Peyer's patch (tissue), 4 donors: ENCODE measurements at regions not wholly inside any gene's neighbourhood (a gene's known extent, or its start where the extent isn't known, plus 50 kb on each side); places are given as distances from the start of the nearest gene placed in this dataset.

Experiments
- POLR2A ChIP-seq, 2 donors: fragments of 450-650 bp; IDR thresholded peaks; one replicate each; pipeline ENCODE4 v1.5.1; 2017; ENCODE audit warnings: antibody characterized with exemption in 2 of 2, mild to moderate bottlenecking in 2 of 2, moderate library complexity in 2 of 2
- TF ChIP-seq, protein P1 (sequence below), 6 experiments: fragments of 450-650 bp in 4 of 6; fragments of 200-600 bp in 2 of 6; sonication (generic) in 1 of 6; IDR thresholded peaks; one replicate each; pipeline ENCODE4 v1.5.1; 2017 to 2019; ENCODE audit warnings: antibody characterized with exemption in 6 of 6, mild to moderate bottlenecking in 3 of 6, moderate library complexity in 1 of 6

DNA sequence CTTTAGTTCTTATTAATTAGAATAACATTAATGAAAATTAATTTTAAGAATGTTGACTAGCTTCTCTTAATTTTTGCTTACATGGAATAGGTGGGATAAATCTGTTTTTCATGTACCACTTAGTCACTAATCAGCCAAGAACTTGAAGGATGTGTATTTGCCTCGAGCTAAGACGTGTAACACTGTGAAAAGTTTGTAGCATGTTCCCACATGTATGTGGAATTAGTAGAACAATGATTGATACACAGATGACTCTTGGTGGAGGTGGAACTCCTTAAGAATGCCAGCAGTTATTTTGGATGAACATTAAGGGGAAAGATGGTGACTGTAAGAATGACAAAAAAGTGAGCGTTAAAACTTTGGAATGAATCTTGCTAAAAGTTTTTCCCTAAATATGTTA, 435.7 kb upstream of the MDGA2 start:
- TF ChIP-seq, protein P1, sequence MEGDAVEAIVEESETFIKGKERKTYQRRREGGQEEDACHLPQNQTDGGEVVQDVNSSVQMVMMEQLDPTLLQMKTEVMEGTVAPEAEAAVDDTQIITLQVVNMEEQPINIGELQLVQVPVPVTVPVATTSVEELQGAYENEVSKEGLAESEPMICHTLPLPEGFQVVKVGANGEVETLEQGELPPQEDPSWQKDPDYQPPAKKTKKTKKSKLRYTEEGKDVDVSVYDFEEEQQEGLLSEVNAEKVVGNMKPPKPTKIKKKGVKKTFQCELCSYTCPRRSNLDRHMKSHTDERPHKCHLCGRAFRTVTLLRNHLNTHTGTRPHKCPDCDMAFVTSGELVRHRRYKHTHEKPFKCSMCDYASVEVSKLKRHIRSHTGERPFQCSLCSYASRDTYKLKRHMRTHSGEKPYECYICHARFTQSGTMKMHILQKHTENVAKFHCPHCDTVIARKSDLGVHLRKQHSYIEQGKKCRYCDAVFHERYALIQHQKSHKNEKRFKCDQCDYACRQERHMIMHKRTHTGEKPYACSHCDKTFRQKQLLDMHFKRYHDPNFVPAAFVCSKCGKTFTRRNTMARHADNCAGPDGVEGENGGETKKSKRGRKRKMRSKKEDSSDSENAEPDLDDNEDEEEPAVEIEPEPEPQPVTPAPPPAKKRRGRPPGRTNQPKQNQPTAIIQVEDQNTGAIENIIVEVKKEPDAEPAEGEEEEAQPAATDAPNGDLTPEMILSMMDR (IDR thresholded peaks at IDR 0.05), result no peak
- no peak for TF ChIP-seq POLR2A (IDR thresholded peaks at IDR 0.05)
